GM23248 (cell line): ENCODE measurements at regions not wholly inside any gene's neighbourhood (a gene's known extent, or its start where the extent isn't known, plus 50 kb on each side); places are given as distances from the start of the nearest gene placed in this dataset.

Experiments used
- EZH2 ChIP-seq: fragments of 200-600 bp; sonication (generic); IDR thresholded peaks from 2 replicates; pipeline ENCODE4 v1.6.1; 2018; ENCODE audit warnings: antibody characterized with exemption, mild to moderate bottlenecking; ENCODE audit not compliant: insufficient read depth, poor library complexity, severe bottlenecking
- EZH2phosphoT487 ChIP-seq: fragments of 200-600 bp; sonication (generic); IDR thresholded peaks from 2 replicates; pipeline ENCODE4 v1.6.1; 2018; ENCODE audit warnings: antibody characterized with exemption, moderate library complexity, mild to moderate bottlenecking, low read depth; ENCODE audit not compliant: insufficient read depth

GRCh38 chr2:62348700-62349099, 152.8 kb downstream of the B3GNT2 start:
- no peak for TF ChIP-seq EZH2
- no peak for TF ChIP-seq EZH2phosphoT487
